H9 (cell line): ENCODE measurements at regions not wholly inside any gene's neighbourhood (a gene's known extent, or its start where the extent isn't known, plus 50 kb on each side); places are given as distances from the start of the nearest gene placed in this dataset.
A peak's percentile ranks its signal among the peaks of the same experiment; 100 is the strongest.

Source experiments
- DNase-seq: peaks from one replicate; pipeline ENCODE4 v3.0.0-alpha.2; 2017
- H2AFZ ChIP-seq: one replicate; pipeline ENCODE4 v1.6.1; 2013; ENCODE audit warnings: mild to moderate bottlenecking, low read length, control low read depth, moderate library complexity
- H2AK5ac ChIP-seq: 2 replicates; pipeline ENCODE4 v1.6.1; 2013; ENCODE audit warnings: low read length, control low read depth, mixed read lengths; ENCODE audit not compliant: insufficient read length
- H2BK120ac ChIP-seq: one replicate; pipeline ENCODE4 v1.6.1; 2013; ENCODE audit warnings: low read depth, mild to moderate bottlenecking, low read length, control low read depth, inconsistent platforms; ENCODE audit not compliant: poor library complexity, severe bottlenecking
- H2BK12ac ChIP-seq: 2 replicates; pipeline ENCODE4 v1.6.1; 2013; ENCODE audit warnings: low read length, control low read depth, mixed read lengths, low read depth; ENCODE audit not compliant: insufficient read length
- H2BK15ac ChIP-seq: 2 replicates; pipeline ENCODE4 v1.6.1; 2013; ENCODE audit warnings: low read depth, low read length, control low read depth
- H2BK20ac ChIP-seq: one replicate; pipeline ENCODE4 v1.6.1; 2013; ENCODE audit warnings: low read depth, mild to moderate bottlenecking, low read length, control low read depth, inconsistent platforms; ENCODE audit not compliant: poor library complexity, severe bottlenecking
- H2BK5ac ChIP-seq: 2 replicates; pipeline ENCODE4 v1.6.1; 2013; ENCODE audit warnings: low read length, control low read depth, mixed read lengths; ENCODE audit not compliant: insufficient read length
- H3K14ac ChIP-seq: 2 replicates; pipeline ENCODE4 v1.6.1; 2013; ENCODE audit warnings: low read length, control low read depth; ENCODE audit not compliant: insufficient read depth
- H3K18ac ChIP-seq: 2 replicates; pipeline ENCODE4 v1.6.1; 2013; ENCODE audit warnings: low read depth, mild to moderate bottlenecking, mixed read lengths, low read length, control low read depth; ENCODE audit not compliant: insufficient read length
- H3K23ac ChIP-seq: 2 replicates; pipeline ENCODE4 v1.6.1; 2013; ENCODE audit warnings: low read length, control low read depth, mixed read lengths, low read depth; ENCODE audit not compliant: insufficient read length
- H3K23me2 ChIP-seq: 2 replicates; pipeline ENCODE4 v1.6.1; 2013; ENCODE audit warnings: low read depth, mild to moderate bottlenecking, mixed read lengths, low read length, control low read depth; ENCODE audit not compliant: insufficient read length, poor library complexity, severe bottlenecking
- H3K27ac ChIP-seq: 2 replicates; pipeline ENCODE4 v1.5.1; 2013; ENCODE audit warnings: low read length, control low read depth, mixed read lengths, low read depth; ENCODE audit not compliant: insufficient read length
- H3K27me3 ChIP-seq: 2 replicates; pipeline ENCODE4 v1.6.1; 2013; ENCODE audit warnings: low read length, control low read depth, inconsistent platforms; ENCODE audit not compliant: insufficient read depth
- H3K4ac ChIP-seq: 2 replicates; pipeline ENCODE4 v1.6.1; 2013; ENCODE audit warnings: low read depth, mild to moderate bottlenecking, control low read depth, inconsistent platforms, low read length, moderate library complexity
- H3K4me1 ChIP-seq: 2 replicates; pipeline ENCODE4 v1.6.1; 2013; ENCODE audit warnings: low read length, control low read depth, inconsistent platforms; ENCODE audit not compliant: insufficient read depth
- H3K4me2 ChIP-seq: 2 replicates; pipeline ENCODE4 v1.6.1; 2013; ENCODE audit warnings: low read length, control low read depth, mixed read lengths; ENCODE audit not compliant: insufficient read length, insufficient read depth
- H3K56ac ChIP-seq: 2 replicates; pipeline ENCODE4 v1.6.1; 2013; ENCODE audit warnings: low read depth, mild to moderate bottlenecking, mixed read lengths, low read length, control low read depth; ENCODE audit not compliant: insufficient read length
- H3K79me1 ChIP-seq: 2 replicates; pipeline ENCODE4 v1.6.1; 2013; ENCODE audit warnings: low read depth, mild to moderate bottlenecking, moderate library complexity, low read length, control low read depth, inconsistent platforms; ENCODE audit not compliant: insufficient read depth, poor library complexity, severe bottlenecking
- H3K79me2 ChIP-seq: 2 replicates; pipeline ENCODE4 v1.6.1; 2013; ENCODE audit warnings: low read length, control low read depth, inconsistent platforms; ENCODE audit not compliant: insufficient read depth
- H3K9ac ChIP-seq: 2 replicates; pipeline ENCODE4 v1.6.1; 2013; ENCODE audit warnings: low read length, control low read depth, mixed read lengths; ENCODE audit not compliant: insufficient read length; ENCODE audit errors: extremely low read depth
- H3K9me3 ChIP-seq: one replicate; pipeline ENCODE4 v1.6.1; 2013; ENCODE audit warnings: low read depth, low read length, inconsistent platforms; ENCODE audit not compliant: control insufficient read depth
- H3T11ph ChIP-seq: one replicate; pipeline ENCODE4 v1.6.1; 2013; ENCODE audit warnings: mild to moderate bottlenecking, low read length, control low read depth, inconsistent platforms
- H4K20me1 ChIP-seq: one replicate; pipeline ENCODE4 v1.6.1; 2013; ENCODE audit not compliant: control insufficient read depth, insufficient read length, insufficient read depth
- H4K5ac ChIP-seq: 2 replicates; pipeline ENCODE4 v1.6.1; 2013; ENCODE audit warnings: low read depth, mild to moderate bottlenecking, mixed read lengths, low read length, control low read depth; ENCODE audit not compliant: insufficient read length
- H4K8ac ChIP-seq: replicated peaks from 2 replicates; pipeline ENCODE4 v1.6.1; 2013; ENCODE audit warnings: low read length, control low read depth, mixed read lengths, low read depth; ENCODE audit not compliant: insufficient read length
- H4K91ac ChIP-seq: 2 replicates; pipeline ENCODE4 v1.6.1; 2013; ENCODE audit warnings: low read depth, mild to moderate bottlenecking, moderate library complexity, mixed read lengths, low read length, control low read depth; ENCODE audit not compliant: insufficient read length
- H3K27ac Mint-ChIP-seq, 3 experiments: 2 replicates in 2 of 3; 3 replicates in 1 of 3; pipeline ENCODE4 v1.8.0; 2020 to 2021; ENCODE audit warnings: mixed read lengths in 3 of 3, mild to moderate bottlenecking in 1 of 3, moderate library complexity in 1 of 3
- H3K27me3 Mint-ChIP-seq: 2 replicates; pipeline ENCODE4 v1.8.0; 2021; ENCODE audit warnings: low read depth, mild to moderate bottlenecking, moderate library complexity, mixed read lengths
- H3K36me3 Mint-ChIP-seq, 3 experiments: 2 replicates in 2 of 3; 3 replicates in 1 of 3; pipeline ENCODE4 v1.8.0; 2020 to 2021; ENCODE audit warnings: low read depth in 3 of 3, mixed read lengths in 3 of 3; ENCODE audit not compliant: insufficient read depth in 1 of 3
- H3K4me1 Mint-ChIP-seq, 2 experiments: 2 replicates each; pipeline ENCODE4 v1.8.0; 2020; ENCODE audit warnings: mixed read lengths in 2 of 2
- H3K4me3 Mint-ChIP-seq, 2 experiments: 2 replicates in 1 of 2; 3 replicates in 1 of 2; pipeline ENCODE4 v1.8.0; 2020 to 2021; ENCODE audit warnings: mild to moderate bottlenecking in 2 of 2, mixed read lengths in 2 of 2, moderate library complexity in 1 of 2
- H3K9me3 Mint-ChIP-seq, 2 experiments: 2 replicates in 1 of 2; 3 replicates in 1 of 2; pipeline ENCODE4 v1.8.0; 2020; ENCODE audit warnings: mild to moderate bottlenecking in 2 of 2, mixed read lengths in 2 of 2, moderate library complexity in 1 of 2
- CTCF ChIP-seq: fragments of 200-600 bp; sonication (generic); conservative IDR thresholded peaks from 3 replicates; pipeline ENCODE4 v1.8.0; 2021; ENCODE audit warnings: antibody characterized with exemption, mild to moderate bottlenecking
- WGBS: extraction: QIAGEN DNeasy Blood & Tissue Kit; methylation state at CpG from one replicate; pipeline ENCODE4 v1.1.7; 2013; ENCODE audit warnings: missing lambda C conversion rate, low lambda C conversion rate, mixed read lengths; ENCODE audit not compliant: insufficient read length; ENCODE audit errors: extremely low coverage; 5-methylcytosine and 5-hydroxymethylcytosine counted together

- Mint-ChIP-seq H3K9me3 (no peaks in the 10 kb centered on the region), H3K27me3 (no peaks in the 10 kb centered on the region), H3K4me1 (peaks cover 39 to 40% of the 10 kb centered on the region in 2 experiments), H3K27ac (0 out of 7 replicates have a peak overlapping the region, but pooled peaks of 1 of the 3 experiments have one; percentile 9), H3K4me3 (no peak overlapping the region), H3K36me3 (no peaks in the 10 kb centered on the region)
- Histone ChIP-seq H2BK12ac (no peak overlapping the region), H3K79me1 (no peaks in the 10 kb centered on the region), H3K23me2 (no peaks in the 10 kb centered on the region), H2AFZ (no peak overlapping the region), H3K56ac (no peak overlapping the region), H3K23ac (no peak overlapping the region), H3K9me3 (no peaks in the 10 kb centered on the region), H3K4me1 (peaks cover 6% of the 10 kb centered on the region; the same call in 1 of the 2 replicates), H4K20me1 (no peaks in the 10 kb centered on the region), H2BK5ac (no peak overlapping the region), H3K9ac (no peak overlapping the region), H3K14ac (no peak overlapping the region), H4K5ac (no peak overlapping the region), H3T11ph (no peak overlapping the region), H3K18ac (no peak overlapping the region), H4K91ac (no peak overlapping the region), H2BK120ac (no peak overlapping the region), H3K4me2 (no peak overlapping the region), H3K79me2 (no peaks in the 10 kb centered on the region; the same call in 1 of the 2 replicates), H2BK15ac (no peak overlapping the region), H3K4ac (no peak overlapping the region), H2AK5ac (no peak overlapping the region), H2BK20ac (no peak overlapping the region), H3K27ac (no peak overlapping the region), H4K8ac (no peak overlapping the region), H3K27me3 (no peaks in the 10 kb centered on the region)
- no CpG with 5 or more reads among the region's 4 CpGs for WGBS
- DNase-seq: no peak
- TF ChIP-seq CTCF: no peak
Measured at GRCh38 chr13:40498461-40498860, 168.0 kb downstream of the FOXO1 start.
